Rectal smooth muscle tissue (tissue), 1 donor: ENCODE measurements at regions not wholly inside any gene's neighbourhood (a gene's known extent, or its start where the extent isn't known, plus 50 kb on each side); places are given as distances from the start of the nearest gene placed in this dataset.

Source experiments
- H3K27ac ChIP-seq: one replicate; pipeline ENCODE4 v1.7.0; 2013; ENCODE audit warnings: low read depth, low read length, inconsistent platforms
- H3K27me3 ChIP-seq: one replicate; pipeline ENCODE4 v1.7.0; 2013; ENCODE audit warnings: low read length; ENCODE audit not compliant: control insufficient read depth, insufficient read depth
- H3K36me3 ChIP-seq: one replicate; pipeline ENCODE4 v1.7.0; 2013; ENCODE audit warnings: low read length; ENCODE audit not compliant: control insufficient read depth, insufficient read depth
- H3K4me1 ChIP-seq: one replicate; pipeline ENCODE4 v1.7.0; 2013; ENCODE audit warnings: low read length; ENCODE audit not compliant: control insufficient read depth, insufficient read depth
- H3K4me3 ChIP-seq: one replicate; pipeline ENCODE4 v1.7.0; 2013; ENCODE audit warnings: low read length
- H3K9ac ChIP-seq: one replicate; pipeline ENCODE4 v1.7.0; 2013; ENCODE audit warnings: low read length

- Histone ChIP-seq H3K4me3 (no peak overlapping the region), H3K4me1 (no peaks in the 10 kb centered on the region), H3K9ac (no peak overlapping the region), H3K36me3 (no peaks in the 10 kb centered on the region), H3K27me3 (no peaks in the 10 kb centered on the region), H3K27ac (no peak overlapping the region)
Observed at GRCh38 chr3:94232921-94233320, 170.1 kb downstream of the NSUN3 start.

- Histone ChIP-seq H3K27ac (no peak overlapping the region), H3K4me3 (no peak overlapping the region), H3K27me3 (no peaks in the 10 kb centered on the region), H3K4me1 (no peaks in the 10 kb centered on the region), H3K9ac (no peak overlapping the region), H3K36me3 (no peaks in the 10 kb centered on the region)
Observed at GRCh38 chr3:94234177-94234788, 171.4 kb downstream of the NSUN3 start.

GRCh38 chr3:94241986-94242385 lies 179.1 kb downstream of the NSUN3 start:
- H3K4me1 ChIP-seq = no peaks in the 10 kb centered on the region
- no peak overlapping the region for H3K27ac ChIP-seq
- no peak overlapping the region for H3K4me3 ChIP-seq
- H3K27me3 ChIP-seq = no peaks in the 10 kb centered on the region
- H3K36me3 ChIP-seq = no peaks in the 10 kb centered on the region
- H3K9ac ChIP-seq = no peak overlapping the region

- Histone ChIP-seq H3K36me3 (no peaks in the 10 kb centered on the region), H3K4me3 (no peak overlapping the region), H3K27ac (no peak overlapping the region), H3K27me3 (no peaks in the 10 kb centered on the region), H3K9ac (no peak overlapping the region), H3K4me1 (no peaks in the 10 kb centered on the region)
Observed at GRCh38 chr3:94246171-94246570, 183.3 kb downstream of the NSUN3 start.

- Histone ChIP-seq H3K4me1 (no peaks in the 10 kb centered on the region), H3K27me3 (no peaks in the 10 kb centered on the region), H3K4me3 (no peak overlapping the region), H3K36me3 (no peaks in the 10 kb centered on the region), H3K9ac (no peak overlapping the region), H3K27ac (no peak overlapping the region)
Observed at GRCh38 chr3:94248042-94248441, 185.2 kb downstream of the NSUN3 start.

GRCh38 chr3:94249491-94250079 lies 186.7 kb downstream of the NSUN3 start:
- H3K9ac ChIP-seq = no peak overlapping the region
- H3K4me1 ChIP-seq = no peaks in the 10 kb centered on the region
- H3K27me3 ChIP-seq = no peaks in the 10 kb centered on the region
- no peak overlapping the region for H3K4me3 ChIP-seq
- H3K36me3 ChIP-seq = no peaks in the 10 kb centered on the region
- H3K27ac ChIP-seq = no peak overlapping the region

- Histone ChIP-seq H3K4me1 (no peaks in the 10 kb centered on the region), H3K9ac (no peak overlapping the region), H3K27ac (no peak overlapping the region), H3K4me3 (no peak overlapping the region), H3K27me3 (no peaks in the 10 kb centered on the region), H3K36me3 (no peaks in the 10 kb centered on the region)
Observed at GRCh38 chr3:94251566-94251965, 188.7 kb downstream of the NSUN3 start.

- no peak overlapping the region for H3K4me3 ChIP-seq
- H3K27me3 ChIP-seq = no peaks in the 10 kb centered on the region
- H3K36me3 ChIP-seq = no peaks in the 10 kb centered on the region
- H3K27ac ChIP-seq = no peak overlapping the region
- no peak overlapping the region for H3K9ac ChIP-seq
- no peaks in the 10 kb centered on the region for H3K4me1 ChIP-seq
Observed at GRCh38 chr3:94252316-94252715, 189.5 kb downstream of the NSUN3 start.

- Histone ChIP-seq H3K9ac (no peak overlapping the region), H3K4me3 (no peak overlapping the region), H3K36me3 (no peaks in the 10 kb centered on the region), H3K4me1 (no peaks in the 10 kb centered on the region), H3K27ac (no peak overlapping the region), H3K27me3 (no peaks in the 10 kb centered on the region)
Observed at GRCh38 chr3:94256888-94257813, 194.3 kb downstream of the NSUN3 start.

GRCh38 chr3:94258851-94259250 lies 196.0 kb downstream of the NSUN3 start:
- H3K27ac ChIP-seq = no peak overlapping the region
- no peaks in the 10 kb centered on the region for H3K27me3 ChIP-seq
- H3K36me3 ChIP-seq = no peaks in the 10 kb centered on the region
- no peaks in the 10 kb centered on the region for H3K4me1 ChIP-seq
- no peak overlapping the region for H3K4me3 ChIP-seq
- H3K9ac ChIP-seq = no peak overlapping the region

- H3K9ac ChIP-seq = no peak overlapping the region
- no peaks in the 10 kb centered on the region for H3K36me3 ChIP-seq
- no peaks in the 10 kb centered on the region for H3K4me1 ChIP-seq
- H3K4me3 ChIP-seq = no peak overlapping the region
- no peak overlapping the region for H3K27ac ChIP-seq
- H3K27me3 ChIP-seq = no peaks in the 10 kb centered on the region
Observed at GRCh38 chr3:94259291-94259690, 196.4 kb downstream of the NSUN3 start.

GRCh38 chr3:94269763-94270162 lies 206.9 kb downstream of the NSUN3 start:
- Histone ChIP-seq H3K27me3 (no peaks in the 10 kb centered on the region), H3K9ac (no peak overlapping the region), H3K36me3 (no peaks in the 10 kb centered on the region), H3K27ac (no peak overlapping the region), H3K4me1 (no peaks in the 10 kb centered on the region), H3K4me3 (no peak overlapping the region)
